ENCODE measurements at regions not wholly inside any gene's neighbourhood (a gene's known extent, or its start where the extent isn't known, plus 50 kb on each side); places are given as distances from the start of the nearest gene placed in this dataset.

- in situ Hi-C loops (cut with HindIII; ENCODE audit: low pct_unique_long_range_greater_than_20kb, low sequenced_read_pairs) = no loop called here
- no peak for DNase-seq (ENCODE audit: low read depth)
These were observed 227.3 kb upstream of the RTL1 start for GRCh38 chr14:101130861-101131260.

- in situ Hi-C loops (cut with HindIII; ENCODE audit: low pct_unique_long_range_greater_than_20kb, low sequenced_read_pairs) = no loop called here
- no peak for DNase-seq (ENCODE audit: low read depth)
These were observed 228.0 kb upstream of the RTL1 start for GRCh38 chr14:101131451-101131916.

- in situ Hi-C loops (cut with HindIII; ENCODE audit: low pct_unique_long_range_greater_than_20kb, low sequenced_read_pairs) = no loop called here
- no peak for DNase-seq (ENCODE audit: low read depth)
These were observed 228.6 kb upstream of the RTL1 start for GRCh38 chr14:101132051-101132571.

GRCh38 chr14:101132588-101132987 is 229.1 kb upstream of the RTL1 start:
- in situ Hi-C loops (cut with HindIII; ENCODE audit: low pct_unique_long_range_greater_than_20kb, low sequenced_read_pairs) = no loop called here
- no peak for DNase-seq (ENCODE audit: low read depth)

- in situ Hi-C loops (cut with HindIII; ENCODE audit: low pct_unique_long_range_greater_than_20kb, low sequenced_read_pairs) = no loop called here
- DNase-seq (ENCODE audit: low read depth) = no peak
These were observed 229.5 kb upstream of the RTL1 start for GRCh38 chr14:101133068-101133467.

- in situ Hi-C loops (cut with HindIII; ENCODE audit: low pct_unique_long_range_greater_than_20kb, low sequenced_read_pairs) = no loop called here
- DNase-seq (ENCODE audit: low read depth) = no peak
These were observed 230.7 kb upstream of the RTL1 start for GRCh38 chr14:101134161-101134631.

- in situ Hi-C loops (cut with HindIII; ENCODE audit: low pct_unique_long_range_greater_than_20kb, low sequenced_read_pairs) = no loop called here
- DNase-seq (ENCODE audit: low read depth) = no peak
These were observed 231.4 kb upstream of the RTL1 start for GRCh38 chr14:101134851-101135433.

- in situ Hi-C loops (cut with HindIII; ENCODE audit: low pct_unique_long_range_greater_than_20kb, low sequenced_read_pairs) = no loop called here
These were observed 232.5 kb upstream of the RTL1 start for GRCh38 chr14:101135796-101136742.

GRCh38 chr14:101137234-101137633 is 233.7 kb upstream of the RTL1 start:
- no peak for DNase-seq (ENCODE audit: low read depth)
- in situ Hi-C loops (cut with HindIII; ENCODE audit: low pct_unique_long_range_greater_than_20kb, low sequenced_read_pairs) = no loop called here

More at GRCh38 chr14:101135796-101136742, 232.5 kb upstream of the RTL1 start:
- no peak for DNase-seq (ENCODE audit: low read depth)

- DNase-seq (ENCODE audit: low read depth) = no peak
- in situ Hi-C loops (cut with HindIII; ENCODE audit: low pct_unique_long_range_greater_than_20kb, low sequenced_read_pairs) = no loop called here
These were observed 244.3 kb upstream of the RTL1 start for GRCh38 chr14:101147848-101148247.

- no peak for DNase-seq (ENCODE audit: low read depth)
- in situ Hi-C loops (cut with HindIII; ENCODE audit: low pct_unique_long_range_greater_than_20kb, low sequenced_read_pairs) = no loop called here
These were observed 246.6 kb upstream of the RTL1 start for GRCh38 chr14:101150039-101150610.

GRCh38 chr14:101151226-101151926 is 247.9 kb upstream of the RTL1 start:
- no peak for DNase-seq (ENCODE audit: low read depth)
- in situ Hi-C loops (cut with HindIII; ENCODE audit: low pct_unique_long_range_greater_than_20kb, low sequenced_read_pairs) = no loop called here

GRCh38 chr14:101151927-101152305 is 248.4 kb upstream of the RTL1 start:
- no peak for DNase-seq (ENCODE audit: low read depth)
- in situ Hi-C loops (cut with HindIII; ENCODE audit: low pct_unique_long_range_greater_than_20kb, low sequenced_read_pairs) = no loop called here

GRCh38 chr14:101152855-101153254 is 249.3 kb upstream of the RTL1 start:
- in situ Hi-C loops (cut with HindIII; ENCODE audit: low pct_unique_long_range_greater_than_20kb, low sequenced_read_pairs) = no loop called here

GRCh38 chr14:101153691-101154090 is 250.2 kb upstream of the RTL1 start:
- in situ Hi-C loops (cut with HindIII; ENCODE audit: low pct_unique_long_range_greater_than_20kb, low sequenced_read_pairs) = no loop called here
- DNase-seq (ENCODE audit: low read depth) = no peak

More at GRCh38 chr14:101152855-101153254, 249.3 kb upstream of the RTL1 start:
- no peak for DNase-seq (ENCODE audit: low read depth)

GRCh38 chr14:101155575-101155974 is 252.1 kb upstream of the RTL1 start:
- no peak for DNase-seq (ENCODE audit: low read depth)
- in situ Hi-C loops (cut with HindIII; ENCODE audit: low pct_unique_long_range_greater_than_20kb, low sequenced_read_pairs) = no loop called here

- DNase-seq (ENCODE audit: low read depth) = no peak
- in situ Hi-C loops (cut with HindIII; ENCODE audit: low pct_unique_long_range_greater_than_20kb, low sequenced_read_pairs) = no loop called here
These were observed 263.9 kb upstream of the RTL1 start for GRCh38 chr14:101167428-101167827.

- DNase-seq (ENCODE audit: low read depth) = no peak
- in situ Hi-C loops (cut with HindIII; ENCODE audit: low pct_unique_long_range_greater_than_20kb, low sequenced_read_pairs) = no loop called here
These were observed 265.7 kb upstream of the RTL1 start for GRCh38 chr14:101169267-101169666.

All from Caki2 (cell line).